GM08714 (cell line): ENCODE measurements at regions not wholly inside any gene's neighbourhood (a gene's known extent, or its start where the extent isn't known, plus 50 kb on each side); places are given as distances from the start of the nearest gene placed in this dataset.
"Not testable (repeated sequence)": the region's sequence is repeated elsewhere in the genome, so short reads cannot be mapped to it uniquely, and the experiment has no call there.

ENCODE experiments used
- H3K4me3 ChIP-seq: fragments of 200-500 bp; sonication (Bioruptor generic); 2 replicates; pipeline ENCODE4 v1.5.1; 2014; ENCODE audit warnings: mild to moderate bottlenecking, low read length, inconsistent platforms
- ZNF274 ChIP-seq: IDR thresholded peaks from 2 replicates; pipeline ENCODE4 v1.6.1; 2012; ENCODE audit warnings: mild to moderate bottlenecking, low read depth, low read length

DNA sequence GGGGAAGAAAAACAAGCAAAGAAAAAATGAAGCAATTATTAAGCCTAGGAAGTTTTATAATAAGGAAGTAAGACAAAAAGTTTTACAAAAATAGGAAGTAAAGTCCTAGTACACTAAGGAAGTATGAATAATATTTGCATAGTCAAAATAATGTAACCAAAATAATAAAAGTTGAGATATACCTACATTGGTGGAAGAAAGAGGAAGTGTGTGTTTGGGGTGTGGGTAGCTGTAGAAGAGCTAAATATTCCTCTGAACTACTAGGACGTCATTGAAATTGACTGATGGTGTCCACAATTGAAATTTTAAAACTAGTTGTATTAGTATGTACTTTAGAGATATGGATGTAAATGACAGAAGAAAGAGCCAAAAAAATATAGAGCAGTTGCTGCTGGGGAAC lies 228.4 kb upstream of the OTX2 start:
- H3K4me3 ChIP-seq = no peak overlapping the region
- TF ChIP-seq ZNF274 = no peak

- TF ChIP-seq ZNF274 = no peak
- H3K4me3 ChIP-seq = no peak overlapping the region
Observed at GRCh38 chr14:57031474-57031873, 221.2 kb upstream of the OTX2 start.

GRCh38 chr14:57029620-57030253 lies 219.5 kb upstream of the OTX2 start:
- no peak for TF ChIP-seq ZNF274
- no peak overlapping the region for H3K4me3 ChIP-seq

- no peak for TF ChIP-seq ZNF274
- no peak overlapping the region for H3K4me3 ChIP-seq
Observed at GRCh38 chr14:57025456-57025855, 215.2 kb upstream of the OTX2 start.

GRCh38 chr14:57022608-57023007 lies 212.3 kb upstream of the OTX2 start:
- no peak for TF ChIP-seq ZNF274
- H3K4me3 ChIP-seq = no peak overlapping the region

- TF ChIP-seq ZNF274 = no peak
- no peak overlapping the region for H3K4me3 ChIP-seq
Observed at GRCh38 chr14:57018065-57018464, 207.8 kb upstream of the OTX2 start.

GRCh38 chr14:57013987-57014386 lies 203.7 kb upstream of the OTX2 start:
- H3K4me3 ChIP-seq = no peak overlapping the region
- TF ChIP-seq ZNF274 = no peak

DNA sequence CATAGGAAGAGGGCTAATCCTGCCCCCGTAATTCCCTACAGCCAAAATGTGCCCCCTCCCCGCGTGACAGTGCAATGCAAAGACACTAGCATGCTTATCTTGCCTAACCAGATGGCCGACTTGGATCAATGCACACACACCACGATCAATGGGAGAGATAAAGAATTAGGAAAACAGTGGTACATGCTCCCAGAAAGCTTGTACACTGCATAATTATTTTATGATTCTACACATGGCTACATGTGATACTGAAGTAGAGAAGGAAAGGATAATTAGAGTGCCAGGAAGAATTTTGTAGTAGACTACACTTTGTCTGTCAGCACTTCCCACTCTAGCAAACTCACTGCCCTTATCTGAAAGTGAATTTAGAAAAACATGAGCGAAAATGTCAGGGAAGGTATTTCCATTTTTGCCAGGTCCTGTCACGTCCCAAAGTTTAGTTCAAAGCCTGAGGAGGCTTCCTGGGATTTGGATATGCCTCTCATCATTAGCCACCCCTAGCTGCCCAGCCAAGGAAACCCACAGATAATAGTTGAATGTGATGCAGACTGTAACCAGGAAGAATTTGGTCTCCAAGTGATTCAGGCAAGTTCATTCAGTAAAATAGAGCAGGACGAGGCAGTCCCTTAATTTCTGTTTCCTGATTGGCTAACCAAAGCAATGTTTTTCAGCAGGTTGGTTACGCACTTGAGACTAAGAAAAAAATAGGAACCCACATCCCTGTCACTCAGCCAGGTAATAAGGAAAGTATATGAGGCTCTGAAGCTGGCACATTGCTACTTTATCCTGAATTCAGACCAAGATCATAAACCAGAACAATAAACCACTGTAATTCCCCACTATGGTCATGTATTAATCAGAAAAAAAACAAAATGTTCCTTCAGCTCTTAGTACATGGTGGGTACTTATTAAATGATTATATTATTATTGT lies 199.6 kb upstream of the OTX2 start:
- no peak for TF ChIP-seq ZNF274
- no peak overlapping the region for H3K4me3 ChIP-seq

DNA sequence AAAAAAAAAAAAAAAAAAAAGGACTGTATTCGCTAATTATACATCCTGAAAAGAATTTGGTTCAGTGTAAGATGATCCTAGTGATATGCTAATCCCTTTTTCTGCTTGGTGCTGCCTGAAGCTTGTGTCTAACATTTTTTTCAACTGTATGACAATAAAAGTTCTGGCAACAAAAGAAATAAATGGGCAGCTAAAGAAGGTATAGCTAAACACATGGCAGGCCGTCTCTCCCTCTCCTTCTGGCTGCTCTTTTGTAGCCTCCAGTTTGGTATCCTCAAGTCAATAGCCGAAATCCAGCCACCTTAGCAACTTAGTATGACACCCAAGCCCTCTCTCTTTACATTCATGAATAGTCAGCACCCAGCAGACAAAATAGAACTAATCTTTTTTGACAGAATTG lies 198.3 kb upstream of the OTX2 start:
- no peak for TF ChIP-seq ZNF274
- no peak overlapping the region for H3K4me3 ChIP-seq

- no peak for TF ChIP-seq ZNF274
- H3K4me3 ChIP-seq = no peak overlapping the region
Observed at GRCh38 chr14:56998728-56999127, 188.4 kb upstream of the OTX2 start.

DNA sequence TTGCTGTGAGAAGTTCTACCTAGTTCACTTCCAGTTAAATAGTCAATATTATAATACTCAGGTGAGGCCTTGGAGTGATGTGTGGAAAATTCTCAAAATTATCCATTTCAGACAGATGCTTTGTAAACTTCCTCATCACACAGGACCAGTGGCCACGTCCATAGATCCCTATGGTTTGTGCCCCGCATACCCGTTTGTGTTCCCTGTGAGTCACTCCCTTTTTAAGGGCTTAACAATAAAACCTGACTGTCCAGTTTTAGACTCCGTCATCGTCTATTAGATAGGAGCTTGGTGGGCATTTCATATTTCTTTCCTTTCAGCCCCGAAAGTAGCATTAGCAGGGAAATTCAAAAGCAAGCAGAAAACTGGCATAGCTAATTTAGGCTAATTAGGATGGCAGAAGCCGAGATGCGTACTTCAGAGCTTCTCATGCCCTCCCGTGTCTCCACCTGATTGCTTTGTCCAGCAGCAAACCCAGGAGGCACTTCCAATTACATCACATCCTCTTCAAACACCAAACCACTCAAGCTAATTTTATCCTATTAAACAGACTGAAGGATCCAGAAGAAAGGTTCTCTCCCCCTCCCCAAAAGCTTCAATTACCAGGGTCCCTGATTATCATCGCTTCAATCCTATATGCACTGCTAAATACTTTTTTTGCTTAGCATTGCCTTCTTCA lies 186.6 kb upstream of the OTX2 start:
- TF ChIP-seq ZNF274 = no peak

DNA sequence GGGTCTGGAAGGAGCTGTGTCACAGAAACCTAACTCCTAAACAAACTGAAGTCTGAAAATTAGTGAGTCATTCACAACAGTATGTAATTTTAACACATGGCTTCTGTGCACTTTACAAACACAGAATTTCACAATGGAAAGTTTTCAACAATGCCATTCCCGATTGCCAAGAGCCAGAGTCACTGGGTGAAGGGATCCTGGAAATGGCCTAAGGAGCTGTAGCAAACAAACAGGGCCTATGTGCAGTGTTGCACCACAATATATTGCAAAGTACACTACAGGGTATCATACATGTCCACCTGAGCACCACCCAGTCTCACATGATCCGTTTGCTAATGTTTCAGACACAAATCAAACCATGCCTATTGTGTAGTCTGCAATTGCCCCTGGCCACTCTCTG lies 184.7 kb upstream of the OTX2 start:
- no peak for TF ChIP-seq ZNF274
- no peak overlapping the region for H3K4me3 ChIP-seq

More for the DNA sequence above, 186.6 kb upstream of the OTX2 start:
- no peak overlapping the region for H3K4me3 ChIP-seq

DNA sequence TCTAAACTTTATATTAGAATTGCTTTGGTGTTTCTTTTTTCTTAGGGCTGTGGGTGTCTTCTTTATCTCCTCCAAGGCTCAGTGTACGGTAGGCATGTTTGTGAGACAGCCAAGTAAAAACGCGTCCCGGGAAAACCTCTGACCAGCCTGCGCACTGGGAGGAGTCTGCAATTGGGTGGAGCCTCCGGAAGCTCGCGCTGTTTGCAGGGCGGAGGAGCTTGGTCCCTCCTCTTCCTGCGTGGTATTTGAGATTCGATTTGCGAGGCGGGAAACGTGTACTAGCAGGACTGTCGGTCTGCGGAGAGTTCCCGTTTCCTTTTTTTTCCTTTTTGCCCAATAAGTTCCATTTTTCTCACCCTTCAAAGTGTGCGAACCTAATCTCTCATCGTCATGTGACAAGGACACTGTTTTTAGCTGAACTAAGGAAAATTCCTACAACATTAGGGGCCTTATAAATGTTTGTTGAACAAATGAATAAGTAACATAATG lies 182.1 kb upstream of the OTX2 start:
- no peak for TF ChIP-seq ZNF274
- H3K4me3 ChIP-seq = no peak overlapping the region

DNA sequence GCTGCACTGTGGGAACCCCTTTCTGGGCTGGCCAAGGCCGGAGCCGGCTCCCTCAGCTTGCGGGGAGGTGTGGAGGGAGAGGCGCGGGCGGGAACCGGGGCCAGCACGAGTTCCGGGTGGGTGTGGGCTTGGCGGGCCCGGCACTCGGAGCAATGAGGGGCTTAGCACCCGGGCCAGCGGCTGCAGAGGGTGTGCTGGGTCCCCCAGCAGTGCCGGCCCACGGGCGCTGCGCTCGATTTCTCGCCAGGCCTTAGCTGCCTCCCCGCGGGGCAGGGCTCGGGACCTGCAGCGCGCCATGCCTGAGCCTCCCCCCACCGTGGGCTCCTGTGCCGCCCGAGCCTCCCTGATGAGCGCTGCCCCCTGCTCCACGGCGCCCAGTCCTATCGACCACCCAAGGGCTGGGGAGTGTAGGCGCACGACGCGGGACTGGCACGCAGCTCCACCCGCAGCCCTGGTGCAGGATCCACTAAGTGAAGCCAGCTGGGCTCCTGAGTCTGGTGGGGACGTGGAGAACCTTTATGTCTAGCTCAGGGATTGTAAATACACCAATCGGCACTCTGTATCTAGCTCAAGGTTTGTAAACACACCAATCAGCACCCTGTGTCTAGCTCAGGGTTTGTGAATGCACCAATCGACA lies 180.8 kb upstream of the OTX2 start:
- H3K4me3 ChIP-seq = not testable (repeated sequence)
